SK-N-SH (cell line): ENCODE measurements at regions not wholly inside any gene's neighbourhood (a gene's known extent, or its start where the extent isn't known, plus 50 kb on each side); places are given as distances from the start of the nearest gene placed in this dataset.

Experiments
- CTCF ChIP-seq: fragments of 200-600 bp; sonication (generic); IDR thresholded peaks from 2 replicates; pipeline ENCODE4 v1.6.1; 2017; ENCODE audit warnings: antibody characterized with exemption, mild to moderate bottlenecking, moderate library complexity
- EP300 ChIP-seq, 2 experiments: IDR thresholded peaks; 2 replicates each; pipeline versions ENCODE4 v1.4.0 to v1.6.1; 2012; ENCODE audit warnings: borderline replicate concordance in 1 of 2, low read depth in 1 of 2, low read length in 1 of 2
- EZH2phosphoT487 ChIP-seq: fragments of 200-600 bp; sonication (generic); IDR thresholded peaks from 2 replicates; pipeline ENCODE4 v1.6.1; 2017; ENCODE audit warnings: low read depth, mixed run types, mild to moderate bottlenecking, antibody characterized with exemption, moderate library complexity, borderline replicate concordance
- FOSL2 ChIP-seq: IDR thresholded peaks from 2 replicates; pipeline ENCODE4 v1.4.0; 2012; ENCODE audit warnings: low read depth, mild to moderate bottlenecking, moderate library complexity, borderline replicate concordance
- GABPA ChIP-seq: IDR thresholded peaks from 2 replicates; pipeline ENCODE4 v1.4.0; 2012; ENCODE audit warnings: low read depth, mild to moderate bottlenecking
- JUND ChIP-seq: IDR thresholded peaks from 2 replicates; pipeline ENCODE4 v1.4.0; 2012
- MAX ChIP-seq: IDR thresholded peaks from 2 replicates; pipeline ENCODE4 v1.4.0; 2012; ENCODE audit warnings: low read depth
- MEF2A ChIP-seq: IDR thresholded peaks from 2 replicates; pipeline ENCODE4 v1.4.0; 2012; ENCODE audit warnings: low read depth, borderline replicate concordance
- NFIC ChIP-seq: IDR thresholded peaks from 2 replicates; pipeline ENCODE4 v1.4.0; 2012; ENCODE audit warnings: borderline replicate concordance
- REST ChIP-seq: IDR thresholded peaks from 2 replicates; pipeline ENCODE4 v1.6.1; 2012; ENCODE audit warnings: mild to moderate bottlenecking, low read depth, low read length, moderate library complexity
- RXRA ChIP-seq: IDR thresholded peaks from 2 replicates; pipeline ENCODE4 v1.4.0; 2012; ENCODE audit warnings: low read depth, mild to moderate bottlenecking, borderline replicate concordance
- TAF1 ChIP-seq: IDR thresholded peaks from 2 replicates; pipeline ENCODE4 v1.6.1; 2012; ENCODE audit warnings: low read depth, mild to moderate bottlenecking, low read length, moderate library complexity, borderline replicate concordance
- USF2 ChIP-seq: fragments of 150-350 bp; IDR thresholded peaks from 2 replicates; pipeline ENCODE4 v1.6.1; 2017; ENCODE audit warnings: antibody characterized with exemption, low read length, low read depth, borderline replicate concordance
- YY1 ChIP-seq: IDR thresholded peaks from 2 replicates; pipeline ENCODE4 v1.4.0; 2012; ENCODE audit warnings: low read depth, mild to moderate bottlenecking

- no peak for TF ChIP-seq CTCF
- TF ChIP-seq YY1: no peak
- TF ChIP-seq EZH2phosphoT487: no peak
- TF ChIP-seq USF2: no peak
- no peak for TF ChIP-seq RXRA
- TF ChIP-seq GABPA: no peak
- no peak for TF ChIP-seq JUND
- no peak for TF ChIP-seq MEF2A
- no peak for TF ChIP-seq EP300 (IDR thresholded peaks at IDR 0.05; ENCODE audit: borderline replicate concordance in 1 of 2, low read depth in 1 of 2, low read length in 1 of 2)
- TF ChIP-seq FOSL2: no peak
- TF ChIP-seq NFIC: no peak
- TF ChIP-seq MAX: no peak
- TF ChIP-seq TAF1: no peak
- TF ChIP-seq REST: no peak
Observed at GRCh38 chr10:60535427-60535826, 145.8 kb upstream of the ANK3 start.
